ENCODE measurements at regions not wholly inside any gene's neighbourhood (a gene's known extent, or its start where the extent isn't known, plus 50 kb on each side); places are given as distances from the start of the nearest gene placed in this dataset.

- no peak for DNase-seq (ENCODE audit: low read depth)
These were observed 59.8 kb downstream of the MRM1 start for GRCh38 chr17:36661047-36661666.

- no peak for DNase-seq (ENCODE audit: low read depth)
These were observed 60.3 kb downstream of the MRM1 start for GRCh38 chr17:36661688-36662087.

- no peak for DNase-seq (ENCODE audit: low read depth)
These were observed 64.0 kb downstream of the MRM1 start for GRCh38 chr17:36665417-36665816.

GRCh38 chr17:36667922-36668321 lies 66.5 kb downstream of the MRM1 start:
- no peak for DNase-seq (ENCODE audit: low read depth)

- no peak for DNase-seq (ENCODE audit: low read depth)
These were observed 67.4 kb downstream of the MRM1 start for GRCh38 chr17:36668824-36669223.

- no peak for DNase-seq (ENCODE audit: low read depth)
These were observed 69.8 kb downstream of the MRM1 start for GRCh38 chr17:36671144-36671543.

- no peak for DNase-seq (ENCODE audit: low read depth)
These were observed 71.1 kb downstream of the MRM1 start for GRCh38 chr17:36672403-36672918.

- DNase-seq (ENCODE audit: low read depth), result no peak
These were observed 71.7 kb downstream of the MRM1 start for GRCh38 chr17:36673068-36673467.

- no peak for DNase-seq (ENCODE audit: low read depth)
These were observed 72.4 kb downstream of the MRM1 start for GRCh38 chr17:36673637-36674277.

GRCh38 chr17:36674278-36674650 lies 72.9 kb downstream of the MRM1 start:
- DNase-seq (ENCODE audit: low read depth), result peak; percentile 42

- no peak for DNase-seq (ENCODE audit: low read depth)
These were observed 73.9 kb downstream of the MRM1 start for GRCh38 chr17:36675250-36675649.

- no peak for DNase-seq (ENCODE audit: low read depth)
These were observed 74.4 kb downstream of the MRM1 start for GRCh38 chr17:36675786-36676185.

GRCh38 chr17:36679815-36680467 lies 78.6 kb downstream of the MRM1 start:
- DNase-seq (ENCODE audit: low read depth), result no peak

- DNase-seq (ENCODE audit: low read depth), result no peak
These were observed 79.4 kb downstream of the MRM1 start for GRCh38 chr17:36680701-36681202.

- no peak for DNase-seq (ENCODE audit: low read depth)
These were observed 81.4 kb downstream of the MRM1 start for GRCh38 chr17:36682773-36683172.

- no peak for DNase-seq (ENCODE audit: low read depth)
These were observed 82.0 kb downstream of the MRM1 start for GRCh38 chr17:36683387-36683786.

- no peak for DNase-seq (ENCODE audit: low read depth)
These were observed 82.8 kb downstream of the MRM1 start for GRCh38 chr17:36684134-36684533.

GRCh38 chr17:36686123-36686669 lies 84.8 kb downstream of the MRM1 start:
- DNase-seq (ENCODE audit: low read depth), result no peak

GRCh38 chr17:36687736-36688135 lies 86.4 kb downstream of the MRM1 start:
- DNase-seq (ENCODE audit: low read depth), result no peak

- DNase-seq (ENCODE audit: low read depth), result no peak
These were observed 87.8 kb downstream of the MRM1 start for GRCh38 chr17:36689089-36689667.

- DNase-seq (ENCODE audit: low read depth), result no peak
These were observed 88.8 kb downstream of the MRM1 start for GRCh38 chr17:36690190-36690589.

- DNase-seq (ENCODE audit: low read depth), result no peak
These were observed 90.2 kb downstream of the MRM1 start for GRCh38 chr17:36691606-36692005.

Data from LHCN-M2 (cell line).